ENCODE measurements at regions not wholly inside any gene's neighbourhood (a gene's known extent, or its start where the extent isn't known, plus 50 kb on each side); places are given as distances from the start of the nearest gene placed in this dataset.
A peak's percentile ranks its signal among the peaks of the same experiment; 100 is the strongest.
"Not testable (repeated sequence)": the region's sequence is repeated elsewhere in the genome, so short reads cannot be mapped to it uniquely, and the experiment has no call there.

DNA sequence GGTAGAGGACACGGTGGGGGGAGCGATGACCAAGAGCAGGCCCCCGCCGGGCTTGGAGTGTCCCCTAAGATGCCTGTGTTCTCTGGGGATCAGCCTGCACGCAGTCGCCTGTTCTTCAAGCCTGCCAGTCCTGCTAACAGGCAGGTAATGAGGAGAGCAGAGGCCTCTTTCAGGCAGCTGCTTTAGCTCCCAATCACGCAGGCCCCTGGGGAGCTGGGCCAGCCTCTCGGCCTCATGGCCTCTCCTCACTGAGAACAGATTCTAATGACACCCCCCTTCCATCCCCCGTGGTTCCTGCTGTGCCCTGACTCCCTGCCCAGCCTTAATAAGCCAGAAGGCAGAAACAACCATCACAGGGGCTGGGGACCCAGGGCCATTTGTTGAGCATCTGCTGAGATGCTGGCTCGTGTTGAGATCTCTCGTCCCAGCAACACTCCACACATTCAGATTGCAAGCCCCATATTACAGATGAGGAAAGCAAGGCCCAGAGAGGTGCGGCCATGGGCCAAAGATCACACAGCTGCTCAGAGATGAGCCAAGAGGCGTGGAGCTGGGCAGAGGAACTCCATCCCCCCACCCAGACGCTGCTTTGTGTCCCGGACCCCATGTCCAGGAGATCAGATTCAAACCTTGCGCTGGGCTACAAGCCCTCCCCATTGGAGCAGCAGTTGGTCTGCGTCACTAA lies 71.6 kb upstream of the CASZ1 start:
- no peak for DNase-seq

DNA sequence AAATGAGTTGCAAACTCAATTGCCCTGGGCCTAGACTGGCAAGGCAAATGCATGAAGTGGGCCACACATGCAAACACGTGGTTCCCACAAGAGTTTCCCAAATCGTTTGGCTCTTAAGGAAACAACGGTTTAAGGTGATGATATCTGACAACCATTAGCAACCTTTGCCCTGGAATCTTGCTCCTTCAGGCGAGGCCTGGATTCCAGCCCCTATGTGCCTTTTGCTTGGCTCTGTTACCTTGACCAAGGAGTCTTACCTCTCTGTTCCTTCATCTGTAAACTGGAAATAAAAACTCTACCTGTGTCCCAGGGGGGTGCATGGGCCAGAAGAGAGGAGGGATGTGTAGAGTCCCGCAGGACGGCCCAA lies 72.1 kb upstream of the CASZ1 start:
- no peak for DNase-seq

DNA sequence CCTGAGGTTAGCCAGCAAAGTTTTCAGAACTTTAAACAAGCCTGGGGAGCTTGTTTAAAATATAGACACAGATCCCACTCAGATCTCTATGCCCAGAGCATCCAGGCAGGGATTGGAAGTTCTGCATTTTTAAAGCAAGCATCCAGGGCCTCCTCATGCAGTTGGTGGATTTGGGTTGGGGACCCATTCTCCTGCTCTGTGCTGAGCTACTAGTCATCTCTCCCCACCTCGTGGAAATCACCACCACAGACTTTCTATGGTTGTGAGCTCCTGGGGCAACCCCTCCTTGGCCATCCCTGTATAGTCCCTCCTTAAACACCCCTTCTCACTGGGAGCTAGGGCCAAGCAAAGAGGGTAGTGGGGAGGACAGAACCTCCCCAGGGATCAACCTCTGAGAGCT lies 73.5 kb upstream of the CASZ1 start:
- no peak for DNase-seq

DNA sequence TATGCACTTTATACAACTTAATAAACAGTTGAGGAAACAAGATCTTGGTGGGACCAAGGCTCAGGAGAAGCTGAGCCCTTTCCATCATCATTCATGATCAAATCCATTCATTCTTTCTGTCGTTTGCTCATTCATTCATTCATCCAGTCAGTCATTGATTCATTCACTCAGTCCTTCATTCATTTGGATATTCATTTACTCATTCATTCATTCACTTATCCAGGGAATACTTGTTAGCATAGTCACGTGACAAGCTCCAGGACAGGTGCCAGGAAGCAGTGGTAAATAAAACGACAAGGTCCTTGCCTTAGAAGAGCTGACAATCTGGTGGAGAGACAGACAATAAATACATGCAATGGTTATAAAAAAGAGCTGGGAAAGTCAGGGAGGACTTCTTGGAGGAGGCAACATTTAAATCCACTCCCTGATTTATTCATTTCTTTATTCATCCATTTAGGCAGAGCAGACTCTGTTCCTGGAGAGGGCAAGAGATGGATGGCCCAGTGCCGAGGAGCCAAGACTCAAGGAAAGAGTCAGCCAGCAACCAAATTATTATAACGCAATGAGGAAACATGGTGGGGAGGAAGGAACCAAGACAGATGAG lies 74.1 kb upstream of the CASZ1 start:
- DNase-seq, result no peak

DNA sequence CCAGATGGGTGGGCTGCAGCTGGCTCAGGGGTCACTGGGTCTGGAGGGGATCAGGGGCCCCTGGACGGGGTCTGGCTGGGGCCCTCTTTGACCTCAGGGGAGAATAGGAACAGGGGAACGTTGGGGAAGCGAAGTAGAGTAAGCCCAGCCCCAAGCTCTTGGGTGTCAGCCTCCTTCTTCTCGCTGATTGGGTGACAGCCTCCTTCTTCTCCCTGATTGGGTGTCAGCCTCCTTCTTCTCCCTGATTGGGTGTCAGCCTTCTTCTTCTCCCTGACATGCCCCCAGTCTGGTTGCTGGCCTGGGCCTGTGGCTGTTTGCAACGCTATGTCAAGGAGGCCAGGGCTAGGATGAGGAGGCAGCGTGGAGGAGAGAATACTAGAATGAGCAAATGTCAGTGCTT lies 76.7 kb upstream of the CASZ1 start:
- peak; percentile 9 for DNase-seq

DNA sequence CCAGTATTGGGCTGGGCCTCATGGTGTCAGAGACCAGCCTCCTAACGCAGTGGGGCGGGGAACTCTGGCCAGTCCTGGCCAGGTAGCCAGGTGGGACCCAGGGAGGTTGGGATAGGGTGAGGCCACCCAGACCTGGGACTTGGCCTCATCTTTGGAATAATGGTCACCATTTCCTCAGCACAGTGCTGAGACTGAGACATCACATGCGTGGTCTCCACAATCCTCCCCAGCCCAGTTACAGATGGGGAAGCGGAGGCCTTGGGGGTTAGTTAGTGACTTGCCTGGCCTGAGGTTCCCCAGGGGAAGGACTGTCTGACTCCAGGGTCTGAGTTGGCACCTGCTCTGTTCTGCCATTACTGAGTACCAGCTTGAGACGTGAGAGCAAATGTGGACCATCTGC lies 77.9 kb upstream of the CASZ1 start:
- no peak for DNase-seq

DNA sequence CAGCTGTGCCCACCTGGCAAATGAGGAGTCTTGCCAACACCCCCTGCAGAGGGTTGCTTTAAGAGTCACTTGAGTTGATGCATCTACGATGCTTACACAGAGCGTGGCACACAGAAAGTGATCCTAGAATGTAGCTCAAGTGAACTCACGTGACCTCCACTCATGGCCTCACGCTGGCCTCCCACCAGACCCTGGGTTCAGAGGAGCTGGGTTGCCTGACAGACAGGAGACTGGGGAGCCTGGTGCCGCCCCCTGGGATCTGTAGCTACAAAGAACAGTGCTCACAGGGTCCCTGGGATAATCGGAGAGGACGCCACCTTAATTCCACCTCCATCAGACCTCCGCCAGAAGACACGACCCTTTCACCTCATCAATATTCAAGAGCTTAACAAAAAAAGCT lies 81.4 kb upstream of the CASZ1 start:
- no peak for DNase-seq

DNA sequence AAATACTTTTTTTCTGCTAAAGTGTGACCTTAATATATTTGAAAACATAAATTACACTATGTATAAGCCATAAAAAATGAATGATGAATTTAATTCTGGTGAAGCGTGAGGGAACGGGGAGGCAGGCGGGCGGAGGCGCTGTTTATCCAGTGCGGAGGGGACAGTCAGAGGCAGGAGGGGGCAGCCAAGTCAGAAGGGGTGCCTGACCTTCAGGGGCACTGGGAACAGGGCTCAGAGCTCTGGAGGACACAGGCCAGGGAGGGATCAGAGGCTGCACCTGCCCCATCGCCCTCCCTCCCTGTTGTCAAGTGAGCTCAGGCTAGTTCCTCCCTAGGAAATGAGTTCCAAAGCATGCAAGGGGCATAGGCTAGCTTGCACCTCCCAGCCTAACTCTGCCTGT lies 82.0 kb upstream of the CASZ1 start:
- DNase-seq, result no peak

DNA sequence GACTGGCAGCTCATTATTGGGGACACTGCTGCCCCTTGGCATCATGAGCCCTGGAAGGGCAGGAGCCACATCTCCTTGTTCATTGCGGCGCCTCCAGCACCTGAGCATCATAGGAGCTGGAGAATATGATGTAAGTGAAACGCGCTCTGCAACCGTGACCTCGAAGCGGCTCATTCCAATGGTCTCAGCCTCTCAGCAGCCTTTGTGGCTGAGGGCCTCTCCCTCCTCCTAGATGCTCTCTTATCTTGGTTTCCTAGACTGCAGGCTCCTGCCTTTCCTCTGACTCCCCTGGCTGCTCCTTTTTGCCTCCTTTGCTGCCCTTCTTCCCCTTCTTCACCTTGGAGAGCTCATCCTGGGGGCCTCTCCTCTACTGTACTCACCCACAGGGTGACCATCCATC lies 83.6 kb upstream of the CASZ1 start:
- no peak for DNase-seq

DNA sequence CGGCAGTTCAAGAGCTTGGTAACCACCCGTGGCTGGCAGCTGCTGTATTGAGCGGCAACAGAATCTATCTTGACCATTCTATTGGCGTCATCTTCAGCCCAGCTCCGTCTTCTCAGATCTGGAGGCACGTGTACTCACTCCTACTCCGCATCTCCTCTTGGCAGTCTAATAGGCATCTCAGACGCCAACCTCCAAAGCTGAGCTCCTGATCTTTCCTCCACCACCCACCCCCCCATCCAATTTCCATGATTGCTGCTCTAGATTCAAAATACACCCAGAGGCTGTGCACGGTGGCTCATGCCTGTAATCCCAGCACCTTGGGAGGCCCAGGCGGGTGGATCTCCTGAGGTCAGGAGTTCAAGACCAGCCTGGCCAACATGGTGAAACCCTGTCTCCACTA lies 84.6 kb upstream of the CASZ1 start:
- no peak for DNase-seq

DNA sequence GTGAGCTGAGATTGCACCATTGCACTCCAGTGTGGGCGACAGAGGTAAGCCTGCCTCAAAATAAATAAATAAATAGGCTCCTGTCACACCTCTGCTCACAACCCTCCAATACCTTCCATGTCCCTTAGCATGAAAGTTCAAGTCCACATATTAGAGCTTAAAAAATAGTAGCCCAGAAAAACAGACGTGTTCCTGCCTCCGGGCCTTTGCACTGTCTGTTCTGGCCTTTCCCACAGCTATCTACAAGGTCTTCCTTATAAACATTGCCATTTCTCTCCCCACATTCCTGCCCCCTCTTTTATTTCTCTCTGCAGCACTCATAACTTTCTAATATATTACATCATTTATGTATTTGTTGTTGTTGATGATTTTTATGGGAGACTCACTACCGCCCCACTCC lies 85.6 kb upstream of the CASZ1 start:
- DNase-seq, result no peak

DNA sequence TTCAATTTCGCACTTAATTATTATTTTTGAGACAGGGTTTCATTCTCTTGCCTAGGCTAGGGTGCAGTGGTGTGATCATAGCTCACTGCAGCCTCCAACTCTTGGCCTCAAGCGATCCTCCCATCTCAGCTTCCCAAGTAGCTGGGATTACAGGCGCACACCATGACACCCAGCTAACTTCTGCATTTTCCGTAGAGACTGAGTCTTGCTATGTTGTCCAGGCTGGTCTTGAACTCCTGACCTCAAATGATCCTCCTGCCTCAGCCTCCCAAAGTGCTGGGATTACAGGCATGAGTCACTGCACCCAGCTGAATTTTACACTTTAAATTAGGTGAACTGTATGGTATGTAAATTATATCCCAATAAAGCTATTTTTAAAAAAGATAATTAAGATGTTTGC lies 90.6 kb upstream of the CASZ1 start:
- not testable (repeated sequence) for DNase-seq

DNA sequence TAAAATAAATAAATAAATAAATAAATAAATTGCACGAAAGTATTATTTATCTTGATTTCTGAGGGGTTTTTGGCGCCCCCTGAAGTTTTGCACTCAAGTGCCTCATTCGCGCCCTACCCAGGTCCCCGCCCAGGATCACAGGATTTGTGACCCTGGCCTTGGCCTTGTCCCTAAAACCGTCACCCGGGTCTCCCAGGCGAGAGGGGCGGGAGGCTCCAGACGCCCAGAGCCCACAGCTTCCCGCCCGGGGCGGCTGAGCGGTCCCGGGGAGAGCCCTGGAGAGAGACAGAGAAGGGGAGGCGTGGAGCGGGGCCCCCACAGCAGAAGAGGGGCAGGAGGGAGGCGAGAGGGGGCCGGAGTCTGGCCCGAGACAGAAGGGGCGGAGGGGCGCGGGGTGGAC lies 91.8 kb upstream of the CASZ1 start:
- no peak for DNase-seq

DNA sequence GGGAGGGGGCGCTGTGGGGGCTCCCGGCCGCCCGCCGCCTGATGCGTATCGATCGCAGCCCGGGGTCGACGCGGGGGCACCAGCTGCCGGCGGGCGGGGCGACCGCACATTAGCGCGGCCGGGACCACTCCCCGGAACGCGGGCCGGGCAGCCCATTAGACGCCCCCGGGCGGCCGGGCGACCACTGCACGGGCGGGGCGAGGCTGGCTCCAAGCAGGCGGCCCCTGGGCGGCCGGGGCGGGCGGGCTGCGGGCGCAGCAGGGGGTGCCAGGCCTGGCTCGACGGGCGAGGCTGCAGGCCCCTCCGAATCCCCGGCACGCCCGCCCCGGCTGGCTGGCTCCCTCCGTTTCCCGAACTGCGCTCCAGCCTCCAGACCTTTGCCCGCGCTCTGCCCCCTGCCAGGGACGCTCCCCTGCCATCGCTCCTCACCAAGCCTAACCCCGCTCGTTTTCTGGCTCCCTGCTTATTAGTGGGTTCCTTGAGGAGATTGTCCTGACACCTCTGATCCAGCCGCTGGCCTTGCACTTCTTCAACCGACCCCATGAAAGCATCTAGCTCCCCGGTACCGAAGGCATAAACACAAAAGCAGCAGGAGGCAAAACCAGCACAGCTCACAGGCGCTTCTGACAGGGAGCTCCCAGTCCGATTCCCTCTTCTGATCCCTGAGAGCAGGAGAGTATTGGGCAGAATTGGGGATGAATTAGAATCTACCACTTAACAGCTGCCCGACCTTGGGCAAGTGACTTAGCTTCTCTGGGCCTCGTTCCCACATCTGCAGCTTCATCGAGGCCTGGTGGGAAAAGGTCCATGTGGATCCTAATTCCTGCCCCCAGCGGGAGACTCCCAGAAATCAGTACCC lies 92.6 kb upstream of the CASZ1 start:
- no peak for DNase-seq

DNA sequence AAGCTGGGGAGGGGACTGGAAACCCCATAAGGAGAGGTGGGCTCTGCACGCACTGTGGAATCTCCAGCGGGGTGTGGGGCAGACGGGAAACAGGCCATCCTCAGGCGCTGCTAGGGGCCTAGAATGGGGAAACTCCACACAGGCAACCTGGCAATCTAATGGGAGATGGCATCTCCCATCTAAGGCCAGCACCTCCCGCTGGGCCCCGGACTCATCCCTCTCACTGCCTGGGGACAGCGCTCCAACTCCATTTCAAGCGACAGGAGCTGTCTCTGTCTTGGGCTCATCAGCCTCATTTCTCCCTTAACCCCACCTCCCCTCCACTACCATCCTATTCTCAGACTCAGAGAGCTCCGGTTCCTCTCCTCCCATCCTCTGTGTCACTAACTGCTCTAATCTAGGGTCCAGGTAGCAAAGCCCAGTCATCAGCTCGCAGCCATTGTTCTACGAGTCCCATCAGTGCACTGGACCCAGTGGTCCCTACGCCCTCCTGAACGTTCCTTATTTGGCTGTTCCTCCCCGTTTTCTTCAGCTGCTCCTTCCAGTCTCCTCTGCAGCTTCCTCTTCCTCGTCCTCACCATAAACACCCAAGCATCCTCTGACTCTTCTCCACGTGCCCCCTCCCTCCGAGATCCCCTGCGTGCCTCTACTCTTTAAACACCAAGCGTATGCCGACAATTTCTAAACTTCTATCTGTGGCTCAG lies 93.4 kb upstream of the CASZ1 start:
- DNase-seq, result no peak

DNA sequence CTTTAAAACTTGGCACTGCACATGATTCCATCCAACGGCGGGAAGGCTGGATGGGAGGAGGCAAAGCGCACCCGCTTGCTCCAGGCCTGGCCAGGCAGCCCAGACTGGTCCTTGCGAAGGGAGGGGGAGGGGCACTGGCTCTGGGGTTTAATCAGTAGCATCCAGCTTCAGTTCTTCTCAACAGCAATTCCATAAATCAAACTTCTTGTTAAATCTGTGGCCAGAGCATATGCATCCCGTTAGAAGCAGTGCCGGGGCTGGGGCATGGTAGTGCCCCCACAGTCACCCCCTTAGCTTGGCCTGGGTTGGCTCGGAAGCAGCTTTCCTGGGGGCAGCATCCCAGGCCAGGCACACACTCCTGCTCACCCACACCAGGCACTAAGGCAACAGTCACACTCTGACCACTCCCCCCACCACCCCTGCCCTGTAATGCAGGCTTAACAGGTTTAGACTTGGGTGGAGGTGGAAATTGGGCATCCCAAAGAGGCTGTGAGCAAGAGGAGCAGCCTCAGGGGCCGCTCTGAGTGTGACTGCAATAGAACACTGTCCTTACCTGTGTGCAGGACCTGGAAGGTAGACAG lies 94.1 kb upstream of the CASZ1 start:
- no peak for DNase-seq

DNA sequence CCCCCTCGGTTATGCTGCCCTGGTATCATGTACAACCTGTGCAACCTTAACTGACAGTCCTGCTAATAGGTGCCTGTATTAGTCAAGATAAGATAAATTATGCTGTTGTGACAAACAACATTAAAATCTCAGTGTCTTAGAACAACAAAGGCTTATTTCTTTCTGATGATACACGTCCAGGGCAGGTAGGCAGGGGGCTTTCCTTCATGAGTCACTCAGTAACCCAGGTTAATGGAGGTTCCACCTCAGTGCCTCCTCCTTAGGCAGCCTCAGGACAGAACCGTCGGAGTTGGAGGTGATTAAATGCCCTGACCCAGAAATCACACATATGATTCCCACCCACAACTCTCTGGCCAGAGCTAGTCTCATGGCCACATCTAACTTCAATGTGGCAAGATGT lies 94.6 kb upstream of the CASZ1 start:
- no peak for DNase-seq

DNA sequence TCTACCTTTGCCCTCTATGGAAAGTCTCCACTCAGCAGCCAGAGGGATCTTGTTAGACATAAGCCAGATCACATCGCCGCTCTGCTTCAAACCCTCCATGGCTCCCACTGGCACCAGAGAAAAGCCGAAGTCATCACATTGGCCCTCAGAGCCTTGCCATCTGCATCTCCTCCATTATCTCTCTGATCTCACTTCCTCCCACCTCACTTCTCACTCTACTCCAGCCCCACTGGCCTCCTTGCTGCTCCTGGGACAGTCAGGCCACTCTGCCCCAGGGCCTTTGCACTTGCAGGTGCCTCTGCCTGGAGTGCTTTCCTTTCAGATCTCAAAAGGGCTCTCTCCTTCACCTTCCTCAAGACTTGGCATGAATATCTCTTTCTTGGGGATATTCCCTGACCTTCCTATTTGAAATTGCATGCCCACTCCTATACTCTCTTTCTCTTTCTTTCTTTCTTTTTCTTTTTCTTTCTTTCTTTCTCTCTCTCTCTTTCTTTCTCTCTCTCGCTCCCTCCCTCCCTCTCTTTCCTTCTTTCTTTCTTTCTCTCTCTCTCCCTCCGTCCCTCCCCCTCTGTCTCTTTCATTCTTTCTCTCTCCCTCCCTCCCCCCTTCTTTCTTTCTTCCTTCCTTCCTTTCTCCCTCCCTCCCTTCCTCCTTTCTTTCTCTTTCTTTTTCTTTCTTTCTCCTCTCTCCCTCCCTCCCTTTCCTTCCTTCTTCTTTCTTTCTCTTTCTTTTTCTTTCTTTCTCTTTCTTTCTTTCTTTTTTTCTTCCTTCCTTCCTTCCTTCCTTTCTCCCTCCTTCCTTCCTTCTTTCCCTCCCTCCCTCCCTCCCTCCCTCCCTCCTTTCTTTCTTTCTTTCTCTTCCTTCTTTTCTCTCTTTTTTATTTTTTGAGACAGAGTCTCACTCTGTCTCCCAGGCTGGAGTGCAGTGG lies 96.0 kb upstream of the CASZ1 start:
- no peak for DNase-seq

DNA sequence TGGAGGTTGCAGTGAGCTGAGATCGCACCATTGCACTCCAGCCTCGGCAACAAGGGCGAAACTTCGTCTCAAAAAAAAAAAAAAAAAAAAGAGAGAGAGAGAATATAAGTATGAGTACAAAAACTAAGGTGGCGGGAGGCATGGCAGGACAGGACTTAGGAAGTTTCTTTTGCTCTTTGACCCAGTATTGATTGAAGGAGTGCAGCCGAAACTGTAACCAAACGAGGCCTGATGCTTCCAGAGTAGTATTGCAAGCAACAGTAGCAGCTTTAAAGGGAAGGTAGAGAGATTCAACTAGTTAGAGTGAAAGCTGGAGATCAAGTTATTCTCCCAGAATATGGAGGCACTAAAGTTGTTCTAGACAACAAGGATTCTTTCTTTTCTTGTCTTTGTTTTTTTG lies 99.2 kb upstream of the CASZ1 start:
- no peak for DNase-seq

DNA sequence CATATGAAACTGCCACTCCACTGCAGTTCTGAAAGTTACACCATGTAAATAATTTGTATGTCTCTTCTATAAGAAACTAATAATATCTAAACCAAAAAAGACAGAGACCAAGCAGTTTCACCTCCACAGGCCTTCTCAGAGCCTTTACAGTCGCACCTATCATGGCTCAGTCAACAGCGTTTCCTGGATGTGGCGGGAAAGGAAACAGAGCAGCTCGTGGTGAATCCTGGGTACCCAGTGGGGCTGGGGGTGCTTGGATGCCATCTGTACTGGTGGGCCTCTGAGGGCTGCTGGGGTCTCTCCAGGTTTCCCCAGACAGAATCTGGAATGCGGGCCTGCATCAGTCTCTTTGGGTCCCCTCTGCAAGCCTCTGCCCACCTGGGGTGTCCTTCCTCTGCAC lies 100.2 kb upstream of the CASZ1 start:
- DNase-seq, result no peak

DNA sequence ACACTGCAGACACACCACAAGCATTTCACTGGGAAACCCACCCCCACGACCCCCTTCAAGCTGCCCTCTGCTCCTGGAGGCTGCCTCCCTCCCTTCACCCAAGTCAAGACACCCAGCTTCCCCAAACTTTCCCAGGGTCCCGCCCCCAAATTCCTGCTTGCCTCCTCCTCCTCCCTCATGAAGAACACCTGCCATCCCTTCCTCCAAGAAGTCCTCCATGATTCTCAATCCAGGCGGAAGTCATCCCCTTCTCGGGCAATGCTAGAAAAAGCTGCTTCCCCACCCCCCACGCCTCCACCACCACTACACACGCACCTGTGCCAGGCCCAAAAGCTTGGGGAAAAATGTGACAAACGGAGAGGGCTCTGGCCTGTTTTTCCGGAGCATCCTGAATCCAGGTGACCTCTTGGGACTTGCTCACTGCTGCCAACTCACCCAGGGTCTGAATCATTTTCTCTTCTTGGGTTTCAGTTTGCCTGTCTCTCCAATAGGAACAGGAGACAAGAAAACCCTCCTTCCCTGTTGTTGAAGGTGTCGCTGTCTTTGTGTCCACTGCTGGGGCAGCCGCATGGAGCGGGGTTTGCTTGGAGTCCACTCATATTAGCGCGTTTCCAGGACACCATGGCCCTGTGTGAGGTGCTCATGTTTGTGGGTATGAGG lies 101.0 kb upstream of the CASZ1 start:
- no peak for DNase-seq
